Mucosa of rectum (tissue), 2 donors: ENCODE measurements at regions not wholly inside any gene's neighbourhood (a gene's known extent, or its start where the extent isn't known, plus 50 kb on each side); places are given as distances from the start of the nearest gene placed in this dataset.

Source experiments
- H3K27ac ChIP-seq, 2 donors: one replicate each; pipeline ENCODE4 v1.7.0; 2013; ENCODE audit warnings: inconsistent platforms in 2 of 2, low read depth in 2 of 2, low read length in 2 of 2
- H3K27me3 ChIP-seq, 2 donors: one replicate each; pipeline ENCODE4 v1.7.0; 2013; ENCODE audit warnings: low read length in 2 of 2; ENCODE audit not compliant: control insufficient read depth in 2 of 2, insufficient read depth in 2 of 2
- H3K36me3 ChIP-seq, 2 donors: one replicate each; pipeline ENCODE4 v1.7.0; 2013; ENCODE audit warnings: low read length in 2 of 2; ENCODE audit not compliant: control insufficient read depth in 2 of 2, insufficient read depth in 2 of 2
- H3K4me1 ChIP-seq, 2 donors: one replicate each; pipeline ENCODE4 v1.7.0; 2013; ENCODE audit warnings: low read length in 2 of 2, mild to moderate bottlenecking in 1 of 2; ENCODE audit not compliant: control insufficient read depth in 2 of 2, insufficient read depth in 2 of 2
- H3K4me3 ChIP-seq, 2 donors: one replicate each; pipeline ENCODE4 v1.7.0; 2013; ENCODE audit warnings: low read length in 2 of 2
- H3K9ac ChIP-seq, 2 donors: one replicate each; pipeline ENCODE4 v1.7.0; 2013; ENCODE audit warnings: low read length in 2 of 2, low read depth in 1 of 2, mild to moderate bottlenecking in 1 of 2
- H3K9me3 ChIP-seq, 2 donors: one replicate each; pipeline ENCODE4 v1.7.0; 2013; ENCODE audit warnings: low read length in 2 of 2; ENCODE audit not compliant: control insufficient read depth in 2 of 2
- donor health status: healthy.
- donor health status: Normal muscosa, but diverticular disease.

GRCh38 chr6:170080169-170080827, 210.6 kb downstream of the DLL1 start:
- Histone ChIP-seq H3K4me1 (no peaks in the 10 kb centered on the region), H3K9ac (no peak overlapping the region), H3K27me3 (peaks cover 0 to 3% of the 10 kb centered on the region in 2 donors), H3K36me3 (no peaks in the 10 kb centered on the region), H3K9me3 (no peaks in the 10 kb centered on the region), H3K4me3 (no peak overlapping the region), H3K27ac (no peak overlapping the region)

DNA sequence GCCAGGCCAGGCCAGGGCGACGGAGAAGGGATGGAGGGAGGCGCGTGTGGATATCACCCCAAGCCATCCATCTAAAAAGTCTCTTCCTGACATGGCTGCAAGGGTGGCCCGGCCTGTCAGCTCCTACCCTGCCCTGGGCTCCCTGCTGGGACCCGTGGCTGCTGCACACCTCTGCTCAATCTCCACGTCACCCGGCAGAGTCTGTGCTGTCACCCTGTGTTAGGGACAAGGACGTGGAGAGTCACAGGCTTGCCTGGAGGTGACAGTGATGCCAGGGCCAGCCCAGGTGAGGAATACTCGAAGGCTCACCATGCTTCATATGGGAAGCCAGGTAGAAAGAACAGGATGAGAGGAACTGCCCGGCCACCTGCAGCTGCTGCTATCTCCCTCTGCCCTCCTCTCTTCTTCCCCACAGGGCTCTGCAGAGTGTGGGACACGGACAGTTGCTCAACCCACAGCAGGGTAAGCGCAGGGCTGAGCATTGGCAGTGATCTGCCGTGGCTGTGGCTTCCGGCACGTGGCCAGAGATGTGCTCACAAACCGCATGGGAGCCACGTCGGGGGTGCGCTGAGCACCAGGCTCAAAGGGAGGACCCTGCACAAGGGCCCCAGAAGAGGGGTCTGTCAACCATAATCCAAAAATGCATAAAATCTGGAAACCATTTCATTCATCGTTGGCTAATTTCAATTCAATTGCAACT, 214.3 kb downstream of the DLL1 start:
- Histone ChIP-seq H3K27ac (no peak overlapping the region), H3K27me3 (no peaks in the 10 kb centered on the region), H3K4me3 (no peak overlapping the region), H3K9ac (no peak overlapping the region), H3K9me3 (no peaks in the 10 kb centered on the region), H3K36me3 (no peaks in the 10 kb centered on the region), H3K4me1 (no peaks in the 10 kb centered on the region)

GRCh38 chr6:170075659-170076223, 215.1 kb downstream of the DLL1 start:
- H3K27ac ChIP-seq: peak overlapping the region in 1 of 2 donors; percentile 21
- no peaks in the 10 kb centered on the region for H3K4me1 ChIP-seq

DNA sequence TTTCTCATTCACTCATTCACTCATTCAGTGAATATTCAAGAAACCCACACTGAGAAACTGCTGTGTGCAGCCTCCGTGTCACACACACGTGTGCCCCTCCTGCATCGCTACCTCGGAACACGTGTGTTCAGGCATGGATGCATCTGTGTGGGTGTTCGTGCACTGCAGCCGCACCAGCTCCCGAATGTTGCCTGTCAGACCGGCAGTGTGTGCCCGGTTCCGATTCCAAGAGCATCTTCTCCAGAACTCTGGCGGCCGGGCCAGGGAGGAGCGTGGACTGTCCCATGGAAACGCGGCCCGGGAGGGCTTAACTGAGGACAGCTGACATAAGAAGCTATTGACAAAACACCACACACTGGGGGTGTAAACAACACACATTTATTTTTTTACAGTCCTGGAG, 216.0 kb downstream of the DLL1 start:
- Histone ChIP-seq H3K27me3 (no peaks in the 10 kb centered on the region), H3K27ac (no peak overlapping the region), H3K9ac (no peak overlapping the region), H3K9me3 (no peaks in the 10 kb centered on the region), H3K4me1 (no peaks in the 10 kb centered on the region), H3K36me3 (no peaks in the 10 kb centered on the region), H3K4me3 (no peak overlapping the region)

More at GRCh38 chr6:170075659-170076223, 215.1 kb downstream of the DLL1 start:
- H3K4me3 ChIP-seq: no peak overlapping the region
- H3K9ac ChIP-seq: no peak overlapping the region
- H3K27me3 ChIP-seq: no peaks in the 10 kb centered on the region
- no peaks in the 10 kb centered on the region for H3K9me3 ChIP-seq
- no peaks in the 10 kb centered on the region for H3K36me3 ChIP-seq

- H3K4me1 ChIP-seq: no peaks in the 10 kb centered on the region
- H3K9me3 ChIP-seq: no peaks in the 10 kb centered on the region
- no peak overlapping the region for H3K27ac ChIP-seq
- H3K9ac ChIP-seq: no peak overlapping the region
- no peak overlapping the region for H3K4me3 ChIP-seq
- H3K36me3 ChIP-seq: no peaks in the 10 kb centered on the region
- no peaks in the 10 kb centered on the region for H3K27me3 ChIP-seq
Observed at GRCh38 chr6:170074435-170074834, 216.4 kb downstream of the DLL1 start.

- Histone ChIP-seq H3K27me3 (no peaks in the 10 kb centered on the region), H3K36me3 (no peaks in the 10 kb centered on the region), H3K9ac (no peak overlapping the region), H3K4me3 (no peak overlapping the region), H3K9me3 (no peaks in the 10 kb centered on the region), H3K27ac (no peak overlapping the region), H3K4me1 (no peaks in the 10 kb centered on the region)
Observed at GRCh38 chr6:170073846-170074245, 217.0 kb downstream of the DLL1 start.

- no peak overlapping the region for H3K4me3 ChIP-seq
- no peak overlapping the region for H3K27ac ChIP-seq
- H3K9me3 ChIP-seq: no peaks in the 10 kb centered on the region
- H3K36me3 ChIP-seq: no peaks in the 10 kb centered on the region
- no peak overlapping the region for H3K9ac ChIP-seq
- H3K27me3 ChIP-seq: no peaks in the 10 kb centered on the region
- H3K4me1 ChIP-seq: no peaks in the 10 kb centered on the region
Observed at GRCh38 chr6:170072246-170072645, 218.6 kb downstream of the DLL1 start.

- no peaks in the 10 kb centered on the region for H3K9me3 ChIP-seq
- H3K36me3 ChIP-seq: no peaks in the 10 kb centered on the region
- no peak overlapping the region for H3K27ac ChIP-seq
- no peak overlapping the region for H3K4me3 ChIP-seq
- no peaks in the 10 kb centered on the region for H3K27me3 ChIP-seq
- H3K4me1 ChIP-seq: no peaks in the 10 kb centered on the region
- H3K9ac ChIP-seq: no peak overlapping the region
Observed at GRCh38 chr6:170069611-170070010, 221.3 kb downstream of the DLL1 start.

GRCh38 chr6:170068496-170068895, 222.4 kb downstream of the DLL1 start:
- Histone ChIP-seq H3K27ac (no peak overlapping the region), H3K9ac (no peak overlapping the region), H3K4me1 (no peaks in the 10 kb centered on the region), H3K27me3 (no peaks in the 10 kb centered on the region), H3K4me3 (no peak overlapping the region), H3K36me3 (no peaks in the 10 kb centered on the region), H3K9me3 (no peaks in the 10 kb centered on the region)

DNA sequence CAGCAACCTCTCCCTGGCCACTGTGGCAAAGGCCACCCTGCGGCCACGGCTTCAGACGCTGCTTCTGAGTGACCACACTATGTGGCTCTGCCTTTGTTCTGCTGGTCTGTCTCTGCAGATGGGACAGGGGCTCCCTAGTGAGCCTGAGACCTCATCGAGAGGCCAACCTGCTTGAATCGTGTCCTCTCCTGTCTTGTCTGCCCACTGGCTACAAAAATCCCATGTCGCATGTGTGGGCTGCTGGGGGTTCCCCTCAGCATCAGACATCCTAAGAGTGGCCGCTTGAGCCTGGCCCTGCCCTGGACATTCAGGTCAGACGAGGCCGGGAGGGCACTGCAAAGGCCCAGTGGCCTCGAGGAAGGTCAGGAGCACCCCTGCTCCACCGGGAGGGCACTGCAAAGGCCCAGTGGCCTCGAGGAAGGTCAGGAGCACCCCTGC, 222.9 kb downstream of the DLL1 start:
- H3K9me3 ChIP-seq: no peaks in the 10 kb centered on the region

More for the DNA sequence above, 222.9 kb downstream of the DLL1 start:
- Histone ChIP-seq H3K4me1 (no peaks in the 10 kb centered on the region), H3K36me3 (no peaks in the 10 kb centered on the region), H3K9ac (no peak overlapping the region), H3K4me3 (no peak overlapping the region), H3K27ac (no peak overlapping the region), H3K27me3 (no peaks in the 10 kb centered on the region)
